ENCODE measurements at regions not wholly inside any gene's neighbourhood (a gene's known extent, or its start where the extent isn't known, plus 50 kb on each side); places are given as distances from the start of the nearest gene placed in this dataset.

DNA sequence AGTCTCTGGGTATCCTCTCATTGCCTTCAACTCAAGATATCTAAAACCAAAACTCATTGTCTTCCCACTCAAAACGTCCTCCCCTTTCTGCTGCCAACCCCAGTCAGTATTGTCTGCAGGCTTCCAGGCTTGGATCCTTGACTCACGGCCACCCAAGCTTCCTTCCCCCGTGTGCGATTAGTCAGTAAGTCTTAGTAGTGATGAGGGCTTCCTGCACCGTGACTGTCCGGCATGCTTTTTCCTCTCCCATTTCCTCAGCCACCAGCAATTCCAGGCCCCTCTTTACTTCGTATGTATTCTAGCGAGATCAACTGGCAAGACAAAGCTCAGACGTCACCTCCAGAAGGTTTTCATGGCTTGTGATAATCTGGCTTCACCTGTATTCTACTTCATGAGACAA lies 88.6 kb upstream of the DUSP22 start:
- no peak for TF ChIP-seq CTCF (IDR thresholded peaks at IDR 0.05; ENCODE audit: insufficient read depth, low read depth, low read length)
- no peak overlapping the region for H3K4me3 ChIP-seq (ENCODE audit: low read depth, low read length)

GRCh38 chr6:206264-206663 lies 86.0 kb upstream of the DUSP22 start:
- TF ChIP-seq CTCF (IDR thresholded peaks at IDR 0.05; ENCODE audit: insufficient read depth, low read depth, low read length) = no peak
- no peak for DNase-seq (ENCODE audit: low read depth)
- no peak overlapping the region for H3K4me3 ChIP-seq (ENCODE audit: low read depth, low read length)

More for the DNA sequence above, 88.6 kb upstream of the DUSP22 start:
- no peak for DNase-seq (ENCODE audit: low read depth)

GRCh38 chr6:208364-208763 lies 83.9 kb upstream of the DUSP22 start:
- H3K4me3 ChIP-seq (ENCODE audit: low read depth, low read length) = no peak overlapping the region
- no peak for DNase-seq (ENCODE audit: low read depth)
- no peak for TF ChIP-seq CTCF (IDR thresholded peaks at IDR 0.05; ENCODE audit: insufficient read depth, low read depth, low read length)

DNA sequence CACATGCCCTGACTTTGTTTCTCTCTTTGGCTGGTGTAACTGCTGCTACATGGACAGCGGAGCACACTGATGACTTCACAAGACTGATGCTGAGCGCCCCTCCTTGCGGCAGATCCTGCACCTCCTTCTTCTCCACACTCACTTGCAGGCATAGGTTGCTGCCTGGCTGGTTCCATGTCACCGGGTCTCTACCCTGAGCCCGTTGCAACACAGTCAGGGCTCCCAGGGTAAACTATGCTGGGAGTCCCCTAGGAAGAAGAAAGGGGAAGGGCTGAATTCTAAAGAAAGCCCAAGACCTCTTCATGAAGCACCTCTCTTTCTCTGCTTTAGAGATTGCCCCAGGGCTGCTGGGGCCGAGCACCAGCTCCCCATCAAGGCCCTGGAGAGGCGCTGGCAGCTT lies 83.3 kb upstream of the DUSP22 start:
- TF ChIP-seq CTCF (IDR thresholded peaks at IDR 0.05; ENCODE audit: insufficient read depth, low read depth, low read length) = no peak

GRCh38 chr6:209432-210103 lies 82.7 kb upstream of the DUSP22 start:
- DNase-seq (ENCODE audit: low read depth) = no peak
- TF ChIP-seq CTCF (IDR thresholded peaks at IDR 0.05; ENCODE audit: insufficient read depth, low read depth, low read length) = no peak
- H3K4me3 ChIP-seq (ENCODE audit: low read depth, low read length) = no peak overlapping the region

More for the DNA sequence above, 83.3 kb upstream of the DUSP22 start:
- H3K4me3 ChIP-seq (ENCODE audit: low read depth, low read length) = no peak overlapping the region
- no peak for DNase-seq (ENCODE audit: low read depth)

GRCh38 chr6:210104-210456 lies 82.2 kb upstream of the DUSP22 start:
- DNase-seq (ENCODE audit: low read depth) = no peak
- no peak overlapping the region for H3K4me3 ChIP-seq (ENCODE audit: low read depth, low read length)
- no peak for TF ChIP-seq CTCF (IDR thresholded peaks at IDR 0.05; ENCODE audit: insufficient read depth, low read depth, low read length)

DNA sequence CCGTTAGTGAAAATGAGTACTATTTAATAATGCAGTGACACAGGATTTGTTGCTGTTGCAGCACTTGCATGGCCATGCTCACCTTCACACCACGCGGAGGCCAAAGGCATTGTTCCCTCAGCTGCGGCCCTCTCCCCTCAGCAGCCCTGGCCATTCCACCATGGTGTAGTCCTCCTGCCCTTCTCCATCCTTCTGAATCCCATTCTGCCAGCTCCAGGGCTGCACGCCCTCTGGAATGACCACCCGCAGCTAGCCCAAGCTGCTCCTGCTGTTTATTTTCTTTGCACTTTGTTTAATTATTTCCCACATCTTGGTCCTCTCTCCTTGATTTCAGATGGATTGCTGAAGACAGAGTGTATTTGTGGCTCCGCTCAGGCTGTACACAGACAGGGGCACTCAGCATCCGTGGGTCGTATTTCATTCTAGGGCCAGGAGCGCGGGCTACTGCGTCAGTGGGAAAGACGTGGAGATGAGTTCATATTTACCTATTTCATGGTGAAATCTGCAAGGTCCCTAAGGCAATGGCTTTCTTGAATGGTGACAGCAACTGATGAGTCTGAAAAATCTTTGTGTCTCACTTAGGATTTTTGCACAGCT lies 81.4 kb upstream of the DUSP22 start:
- no peak for DNase-seq (ENCODE audit: low read depth)
- no peak overlapping the region for H3K4me3 ChIP-seq (ENCODE audit: low read depth, low read length)
- TF ChIP-seq CTCF (IDR thresholded peaks at IDR 0.05; ENCODE audit: insufficient read depth, low read depth, low read length) = no peak
